Subcutaneous abdominal adipose tissue (tissue), 5 donors: ENCODE measurements at regions not wholly inside any gene's neighbourhood (a gene's known extent, or its start where the extent isn't known, plus 50 kb on each side); places are given as distances from the start of the nearest gene placed in this dataset.

Source experiments
- H3K27ac ChIP-seq: one replicate; pipeline ENCODE4 v1.7.0; 2013; ENCODE audit warnings: low read depth, mild to moderate bottlenecking, inconsistent platforms, low read length, moderate library complexity
- H3K27me3 ChIP-seq, 5 donors: one replicate each; pipeline ENCODE4 v1.7.0; 2013; ENCODE audit warnings: low read length in 5 of 5, inconsistent platforms in 1 of 5; ENCODE audit not compliant: control insufficient read depth in 5 of 5, insufficient read depth in 4 of 5
- H3K36me3 ChIP-seq, 5 donors: one replicate each; pipeline ENCODE4 v1.7.0; 2013; ENCODE audit warnings: low read length in 5 of 5; ENCODE audit not compliant: control insufficient read depth in 5 of 5, insufficient read depth in 5 of 5
- H3K4me1 ChIP-seq, 5 donors: one replicate each; pipeline ENCODE4 v1.7.0; 2013; ENCODE audit warnings: low read length in 5 of 5, mild to moderate bottlenecking in 3 of 5, moderate library complexity in 1 of 5; ENCODE audit not compliant: control insufficient read depth in 5 of 5, insufficient read depth in 5 of 5
- H3K4me3 ChIP-seq, 5 donors: one replicate each; pipeline ENCODE4 v1.7.0; 2013; ENCODE audit warnings: low read length in 5 of 5, low read depth in 1 of 5
- H3K9ac ChIP-seq, 5 donors: one replicate each; pipeline ENCODE4 v1.7.0; 2013; ENCODE audit warnings: low read length in 5 of 5, mild to moderate bottlenecking in 4 of 5, moderate library complexity in 3 of 5
- H3K9me3 ChIP-seq, 5 donors: one replicate each; pipeline ENCODE4 v1.7.0; 2013; ENCODE audit warnings: low read length in 5 of 5; ENCODE audit not compliant: control insufficient read depth in 5 of 5
- donor health status: healthy.
- donor health status: healthy.
- donor health status: healthy.
- donor health status: healthy.
- donor health status: healthy.

- Histone ChIP-seq H3K36me3 (no peaks in the 10 kb centered on the region), H3K4me1 (peaks cover 0 to 6% (median 0%) of the 10 kb centered on the region in 5 donors), H3K27me3 (no peaks in the 10 kb centered on the region)
Observed at GRCh38 chr5:4630031-4630430, 510.1 kb upstream of the ADAMTS16 start.

GRCh38 chr5:4634342-4634741 is 505.8 kb upstream of the ADAMTS16 start:
- Histone ChIP-seq H3K4me1 (no peaks in the 10 kb centered on the region), H3K27ac (no peak overlapping the region), H3K27me3 (no peaks in the 10 kb centered on the region)

More at GRCh38 chr5:4630031-4630430, 510.1 kb upstream of the ADAMTS16 start:
- no peak overlapping the region for H3K27ac ChIP-seq
- no peak overlapping the region for H3K9ac ChIP-seq
- H3K9me3 ChIP-seq = peaks cover 0 to 6% (median 2%) of the 10 kb centered on the region in 5 donors
- no peak overlapping the region for H3K4me3 ChIP-seq

DNA sequence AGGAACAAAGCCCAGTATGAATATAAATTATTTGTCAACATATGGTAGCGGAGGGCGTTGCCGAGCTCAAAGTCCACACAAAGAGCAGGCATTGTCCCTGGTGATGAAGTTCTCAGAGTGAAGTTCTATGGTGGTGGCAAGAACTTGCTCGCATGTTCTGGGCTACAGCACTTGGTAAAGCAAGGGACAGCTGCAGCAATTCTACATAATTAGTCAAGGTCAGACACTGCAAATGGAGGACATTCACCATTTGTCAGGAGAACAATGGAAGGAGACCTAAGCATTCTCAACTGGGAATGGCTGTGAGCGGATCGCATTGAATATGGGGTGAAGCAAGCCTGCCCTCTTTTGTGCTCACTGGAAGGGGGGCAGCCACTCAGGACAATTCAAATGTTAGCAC is 503.8 kb upstream of the ADAMTS16 start:
- Histone ChIP-seq H3K9me3 (no peaks in the 10 kb centered on the region), H3K27ac (no peak overlapping the region), H3K9ac (no peak overlapping the region), H3K4me3 (no peak overlapping the region), H3K4me1 (no peaks in the 10 kb centered on the region), H3K36me3 (no peaks in the 10 kb centered on the region), H3K27me3 (no peaks in the 10 kb centered on the region)

More at GRCh38 chr5:4634342-4634741, 505.8 kb upstream of the ADAMTS16 start:
- Histone ChIP-seq H3K9me3 (no peaks in the 10 kb centered on the region), H3K36me3 (no peaks in the 10 kb centered on the region), H3K9ac (no peak overlapping the region), H3K4me3 (no peak overlapping the region)

DNA sequence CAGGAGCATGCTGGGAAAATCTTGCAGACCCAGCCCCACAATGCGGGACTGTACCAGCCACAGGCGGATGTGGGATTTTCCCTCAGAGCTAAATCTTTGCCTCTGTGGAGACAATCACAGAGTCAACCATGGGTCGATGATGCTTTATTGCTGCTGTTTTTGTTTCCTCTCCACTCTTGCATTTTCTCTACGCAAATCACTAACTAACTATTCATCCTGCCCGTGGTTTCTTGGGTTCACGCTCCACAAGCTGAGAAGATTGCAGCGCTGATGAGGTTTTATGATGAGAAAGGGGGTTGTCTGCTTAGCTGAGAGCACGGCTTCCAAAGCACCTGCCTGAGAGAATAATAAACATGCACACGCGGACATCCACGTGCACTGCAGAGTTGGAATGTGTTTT is 500.2 kb upstream of the ADAMTS16 start:
- no peak overlapping the region for H3K4me3 ChIP-seq
- no peaks in the 10 kb centered on the region for H3K36me3 ChIP-seq
- H3K9me3 ChIP-seq = no peaks in the 10 kb centered on the region
- H3K27ac ChIP-seq = no peak overlapping the region
- H3K4me1 ChIP-seq = no peaks in the 10 kb centered on the region
- H3K27me3 ChIP-seq = no peaks in the 10 kb centered on the region
- no peak overlapping the region for H3K9ac ChIP-seq

DNA sequence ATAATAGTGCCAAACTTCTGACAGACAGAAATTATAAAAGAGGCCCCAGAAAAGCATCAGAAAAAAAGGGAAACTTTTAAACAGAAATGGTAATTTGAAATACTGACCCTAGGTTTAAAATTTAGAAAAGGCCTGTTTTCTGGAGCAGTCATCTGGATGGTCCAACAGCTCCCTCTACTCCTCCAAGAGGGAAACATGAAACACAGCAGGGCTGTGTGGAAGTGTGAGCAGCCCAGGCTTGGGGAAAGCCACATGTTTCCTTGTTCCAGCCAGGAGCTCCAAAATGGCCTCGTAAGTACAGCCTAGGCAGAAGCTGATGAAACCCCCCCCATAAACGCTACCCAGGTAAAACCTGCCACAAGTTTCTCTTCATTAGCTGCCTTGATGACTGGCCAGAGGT is 499.3 kb upstream of the ADAMTS16 start:
- Histone ChIP-seq H3K27me3 (no peaks in the 10 kb centered on the region), H3K4me3 (no peak overlapping the region), H3K4me1 (no peaks in the 10 kb centered on the region), H3K9me3 (no peaks in the 10 kb centered on the region), H3K27ac (no peak overlapping the region), H3K36me3 (no peaks in the 10 kb centered on the region), H3K9ac (no peak overlapping the region)

- Histone ChIP-seq H3K9ac (no peak overlapping the region), H3K9me3 (no peaks in the 10 kb centered on the region)
Observed at GRCh38 chr5:4642525-4642924, 497.6 kb upstream of the ADAMTS16 start.

DNA sequence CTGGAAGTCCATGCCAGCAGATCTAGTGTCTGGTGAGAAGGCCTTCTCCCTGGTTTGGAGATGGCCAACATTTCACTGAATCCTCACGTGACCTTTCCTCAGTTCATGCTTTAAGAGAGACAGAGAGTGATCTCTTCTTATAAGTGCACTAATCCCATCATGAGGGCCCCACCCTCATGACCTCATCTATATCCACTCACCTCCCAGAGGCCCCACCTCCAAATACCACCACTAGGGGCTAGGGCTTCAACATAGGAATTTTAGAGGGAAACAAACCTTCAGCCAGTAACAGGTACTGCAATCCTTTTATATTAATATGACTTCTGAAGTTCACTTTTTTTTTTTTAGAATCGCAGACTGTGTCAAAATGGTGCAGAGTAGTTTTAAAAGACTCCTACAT is 496.9 kb upstream of the ADAMTS16 start:
- Histone ChIP-seq H3K36me3 (no peaks in the 10 kb centered on the region), H3K27ac (no peak overlapping the region), H3K4me1 (peaks cover 0 to 4% (median 0%) of the 10 kb centered on the region in 5 donors), H3K4me3 (no peak overlapping the region), H3K9me3 (no peaks in the 10 kb centered on the region), H3K27me3 (no peaks in the 10 kb centered on the region), H3K9ac (no peak overlapping the region)

More at GRCh38 chr5:4642525-4642924, 497.6 kb upstream of the ADAMTS16 start:
- Histone ChIP-seq H3K4me1 (peaks cover 0 to 4% (median 0%) of the 10 kb centered on the region in 5 donors), H3K4me3 (no peak overlapping the region), H3K27ac (no peak overlapping the region), H3K27me3 (no peaks in the 10 kb centered on the region), H3K36me3 (no peaks in the 10 kb centered on the region)

GRCh38 chr5:4643960-4644359 is 496.2 kb upstream of the ADAMTS16 start:
- Histone ChIP-seq H3K4me3 (no peak overlapping the region), H3K27ac (no peak overlapping the region), H3K9me3 (no peaks in the 10 kb centered on the region), H3K36me3 (no peaks in the 10 kb centered on the region), H3K27me3 (no peaks in the 10 kb centered on the region), H3K9ac (no peak overlapping the region), H3K4me1 (peaks cover 0 to 4% (median 0%) of the 10 kb centered on the region in 5 donors)

GRCh38 chr5:4646715-4647375 is 493.3 kb upstream of the ADAMTS16 start:
- Histone ChIP-seq H3K27ac (no peak overlapping the region), H3K4me3 (no peak overlapping the region)

DNA sequence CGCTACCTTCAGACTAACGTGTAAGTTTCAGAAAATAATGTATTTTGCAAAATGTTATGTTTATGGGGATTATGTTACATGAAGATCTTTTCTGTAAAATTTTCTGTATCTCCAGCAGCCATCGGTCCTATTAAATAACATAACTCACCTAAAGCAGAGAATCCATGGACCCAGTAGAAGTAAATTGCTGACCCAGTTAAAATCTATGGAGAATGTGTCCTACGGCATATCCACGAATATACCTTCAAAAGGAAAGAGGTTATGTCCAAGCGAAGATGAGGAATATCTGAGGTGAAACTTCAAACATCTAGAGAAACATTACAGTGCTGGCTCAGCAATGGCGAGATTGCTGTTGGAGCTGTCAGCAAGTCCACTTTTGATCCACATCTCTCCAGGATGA is 492.2 kb upstream of the ADAMTS16 start:
- H3K27ac ChIP-seq = no peak overlapping the region
- peaks cover 0 to 4% (median 0%) of the 10 kb centered on the region in 5 donors for H3K4me1 ChIP-seq
- no peaks in the 10 kb centered on the region for H3K27me3 ChIP-seq
- H3K36me3 ChIP-seq = no peaks in the 10 kb centered on the region
- H3K4me3 ChIP-seq = no peak overlapping the region
- no peak overlapping the region for H3K9ac ChIP-seq
- no peaks in the 10 kb centered on the region for H3K9me3 ChIP-seq

More at GRCh38 chr5:4646715-4647375, 493.3 kb upstream of the ADAMTS16 start:
- H3K9me3 ChIP-seq = no peaks in the 10 kb centered on the region
- H3K4me1 ChIP-seq = peaks cover 0 to 4% (median 0%) of the 10 kb centered on the region in 5 donors
- no peak overlapping the region for H3K9ac ChIP-seq
- H3K27me3 ChIP-seq = no peaks in the 10 kb centered on the region
- H3K36me3 ChIP-seq = no peaks in the 10 kb centered on the region
